H9 (cell line): ENCODE measurements at regions not wholly inside any gene's neighbourhood (a gene's known extent, or its start where the extent isn't known, plus 50 kb on each side); places are given as distances from the start of the nearest gene placed in this dataset.

ENCODE experiments used
- DNase-seq: peaks from one replicate; pipeline ENCODE4 v3.0.0-alpha.2; 2017
- H2AFZ ChIP-seq: one replicate; pipeline ENCODE4 v1.6.1; 2013; ENCODE audit warnings: mild to moderate bottlenecking, low read length, control low read depth, moderate library complexity
- H2AK5ac ChIP-seq: 2 replicates; pipeline ENCODE4 v1.6.1; 2013; ENCODE audit warnings: low read length, control low read depth, mixed read lengths; ENCODE audit not compliant: insufficient read length
- H2BK120ac ChIP-seq: one replicate; pipeline ENCODE4 v1.6.1; 2013; ENCODE audit warnings: low read depth, mild to moderate bottlenecking, low read length, control low read depth, inconsistent platforms; ENCODE audit not compliant: poor library complexity, severe bottlenecking
- H2BK12ac ChIP-seq: 2 replicates; pipeline ENCODE4 v1.6.1; 2013; ENCODE audit warnings: low read length, control low read depth, mixed read lengths, low read depth; ENCODE audit not compliant: insufficient read length
- H2BK15ac ChIP-seq: 2 replicates; pipeline ENCODE4 v1.6.1; 2013; ENCODE audit warnings: low read depth, low read length, control low read depth
- H2BK20ac ChIP-seq: one replicate; pipeline ENCODE4 v1.6.1; 2013; ENCODE audit warnings: low read depth, mild to moderate bottlenecking, low read length, control low read depth, inconsistent platforms; ENCODE audit not compliant: poor library complexity, severe bottlenecking
- H2BK5ac ChIP-seq: 2 replicates; pipeline ENCODE4 v1.6.1; 2013; ENCODE audit warnings: low read length, control low read depth, mixed read lengths; ENCODE audit not compliant: insufficient read length
- H3K14ac ChIP-seq: 2 replicates; pipeline ENCODE4 v1.6.1; 2013; ENCODE audit warnings: low read length, control low read depth; ENCODE audit not compliant: insufficient read depth
- H3K18ac ChIP-seq: 2 replicates; pipeline ENCODE4 v1.6.1; 2013; ENCODE audit warnings: low read depth, mild to moderate bottlenecking, mixed read lengths, low read length, control low read depth; ENCODE audit not compliant: insufficient read length
- H3K23ac ChIP-seq: 2 replicates; pipeline ENCODE4 v1.6.1; 2013; ENCODE audit warnings: low read length, control low read depth, mixed read lengths, low read depth; ENCODE audit not compliant: insufficient read length
- H3K23me2 ChIP-seq: 2 replicates; pipeline ENCODE4 v1.6.1; 2013; ENCODE audit warnings: low read depth, mild to moderate bottlenecking, mixed read lengths, low read length, control low read depth; ENCODE audit not compliant: insufficient read length, poor library complexity, severe bottlenecking
- H3K27ac ChIP-seq: 2 replicates; pipeline ENCODE4 v1.5.1; 2013; ENCODE audit warnings: low read length, control low read depth, mixed read lengths, low read depth; ENCODE audit not compliant: insufficient read length
- H3K27me3 ChIP-seq: 2 replicates; pipeline ENCODE4 v1.6.1; 2013; ENCODE audit warnings: low read length, control low read depth, inconsistent platforms; ENCODE audit not compliant: insufficient read depth
- H3K4ac ChIP-seq: 2 replicates; pipeline ENCODE4 v1.6.1; 2013; ENCODE audit warnings: low read depth, mild to moderate bottlenecking, control low read depth, inconsistent platforms, low read length, moderate library complexity
- H3K4me1 ChIP-seq: 2 replicates; pipeline ENCODE4 v1.6.1; 2013; ENCODE audit warnings: low read length, control low read depth, inconsistent platforms; ENCODE audit not compliant: insufficient read depth
- H3K4me2 ChIP-seq: 2 replicates; pipeline ENCODE4 v1.6.1; 2013; ENCODE audit warnings: low read length, control low read depth, mixed read lengths; ENCODE audit not compliant: insufficient read length, insufficient read depth
- H3K56ac ChIP-seq: 2 replicates; pipeline ENCODE4 v1.6.1; 2013; ENCODE audit warnings: low read depth, mild to moderate bottlenecking, mixed read lengths, low read length, control low read depth; ENCODE audit not compliant: insufficient read length
- H3K79me1 ChIP-seq: 2 replicates; pipeline ENCODE4 v1.6.1; 2013; ENCODE audit warnings: low read depth, mild to moderate bottlenecking, moderate library complexity, low read length, control low read depth, inconsistent platforms; ENCODE audit not compliant: insufficient read depth, poor library complexity, severe bottlenecking
- H3K79me2 ChIP-seq: 2 replicates; pipeline ENCODE4 v1.6.1; 2013; ENCODE audit warnings: low read length, control low read depth, inconsistent platforms; ENCODE audit not compliant: insufficient read depth
- H3K9ac ChIP-seq: 2 replicates; pipeline ENCODE4 v1.6.1; 2013; ENCODE audit warnings: low read length, control low read depth, mixed read lengths; ENCODE audit not compliant: insufficient read length; ENCODE audit errors: extremely low read depth
- H3K9me3 ChIP-seq: one replicate; pipeline ENCODE4 v1.6.1; 2013; ENCODE audit warnings: low read depth, low read length, inconsistent platforms; ENCODE audit not compliant: control insufficient read depth
- H3T11ph ChIP-seq: one replicate; pipeline ENCODE4 v1.6.1; 2013; ENCODE audit warnings: mild to moderate bottlenecking, low read length, control low read depth, inconsistent platforms
- H4K20me1 ChIP-seq: one replicate; pipeline ENCODE4 v1.6.1; 2013; ENCODE audit not compliant: control insufficient read depth, insufficient read length, insufficient read depth
- H4K5ac ChIP-seq: 2 replicates; pipeline ENCODE4 v1.6.1; 2013; ENCODE audit warnings: low read depth, mild to moderate bottlenecking, mixed read lengths, low read length, control low read depth; ENCODE audit not compliant: insufficient read length
- H4K8ac ChIP-seq: replicated peaks from 2 replicates; pipeline ENCODE4 v1.6.1; 2013; ENCODE audit warnings: low read length, control low read depth, mixed read lengths, low read depth; ENCODE audit not compliant: insufficient read length
- H4K91ac ChIP-seq: 2 replicates; pipeline ENCODE4 v1.6.1; 2013; ENCODE audit warnings: low read depth, mild to moderate bottlenecking, moderate library complexity, mixed read lengths, low read length, control low read depth; ENCODE audit not compliant: insufficient read length
- H3K27ac Mint-ChIP-seq, 3 experiments: 2 replicates in 2 of 3; 3 replicates in 1 of 3; pipeline ENCODE4 v1.8.0; 2020 to 2021; ENCODE audit warnings: mixed read lengths in 3 of 3, mild to moderate bottlenecking in 1 of 3, moderate library complexity in 1 of 3
- H3K27me3 Mint-ChIP-seq: 2 replicates; pipeline ENCODE4 v1.8.0; 2021; ENCODE audit warnings: low read depth, mild to moderate bottlenecking, moderate library complexity, mixed read lengths
- H3K36me3 Mint-ChIP-seq, 3 experiments: 2 replicates in 2 of 3; 3 replicates in 1 of 3; pipeline ENCODE4 v1.8.0; 2020 to 2021; ENCODE audit warnings: low read depth in 3 of 3, mixed read lengths in 3 of 3; ENCODE audit not compliant: insufficient read depth in 1 of 3
- H3K4me1 Mint-ChIP-seq, 2 experiments: 2 replicates each; pipeline ENCODE4 v1.8.0; 2020; ENCODE audit warnings: mixed read lengths in 2 of 2
- H3K4me3 Mint-ChIP-seq, 2 experiments: 2 replicates in 1 of 2; 3 replicates in 1 of 2; pipeline ENCODE4 v1.8.0; 2020 to 2021; ENCODE audit warnings: mild to moderate bottlenecking in 2 of 2, mixed read lengths in 2 of 2, moderate library complexity in 1 of 2
- H3K9me3 Mint-ChIP-seq, 2 experiments: 2 replicates in 1 of 2; 3 replicates in 1 of 2; pipeline ENCODE4 v1.8.0; 2020; ENCODE audit warnings: mild to moderate bottlenecking in 2 of 2, mixed read lengths in 2 of 2, moderate library complexity in 1 of 2
- CTCF ChIP-seq: fragments of 200-600 bp; sonication (generic); conservative IDR thresholded peaks from 3 replicates; pipeline ENCODE4 v1.8.0; 2021; ENCODE audit warnings: antibody characterized with exemption, mild to moderate bottlenecking
- WGBS: extraction: QIAGEN DNeasy Blood & Tissue Kit; methylation state at CpG from one replicate; pipeline ENCODE4 v1.1.7; 2013; ENCODE audit warnings: missing lambda C conversion rate, low lambda C conversion rate, mixed read lengths; ENCODE audit not compliant: insufficient read length; ENCODE audit errors: extremely low coverage; 5-methylcytosine and 5-hydroxymethylcytosine counted together

DNA sequence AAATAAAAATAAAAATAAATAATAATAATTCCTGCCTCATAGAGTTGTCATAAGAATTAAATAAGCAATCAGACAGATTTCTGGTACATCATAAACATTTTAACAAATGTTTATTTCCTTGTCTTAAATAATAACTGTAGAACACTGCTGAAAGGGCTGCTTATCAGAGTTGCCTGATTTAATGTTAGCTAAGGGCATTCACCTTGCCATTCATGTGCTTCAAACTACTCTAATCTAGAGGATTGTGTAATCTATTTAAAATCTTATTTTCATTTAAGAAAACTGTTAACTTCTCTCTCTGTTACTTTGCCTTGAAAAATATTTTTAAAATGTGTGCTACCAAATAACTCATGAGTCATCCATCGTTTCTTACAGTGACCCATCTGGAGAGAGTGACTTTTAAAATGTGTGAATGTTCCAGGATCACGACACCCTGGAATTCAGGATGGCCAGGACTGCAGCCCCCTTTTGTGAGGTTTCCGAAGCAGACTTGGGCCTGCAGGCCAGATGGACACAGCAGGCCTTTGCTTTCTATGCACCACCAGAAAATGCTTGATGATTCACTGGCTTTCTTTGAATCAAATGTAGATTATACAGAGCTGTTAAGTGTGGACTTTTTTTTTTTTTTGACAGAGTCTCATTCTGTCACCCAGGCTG, 109.1 kb upstream of the TNS3 start:
- Histone ChIP-seq H3K18ac (no peak overlapping the region), H4K20me1 (no peaks in the 10 kb centered on the region), H3K4ac (no peak overlapping the region), H3K79me2 (no peaks in the 10 kb centered on the region), H3K14ac (no peak overlapping the region), H3K4me1 (no peaks in the 10 kb centered on the region; the same call in 1 of the 2 replicates), H2BK15ac (no peak overlapping the region), H4K5ac (no peak overlapping the region), H3K23me2 (no peaks in the 10 kb centered on the region), H3K4me2 (no peak overlapping the region), H3K27me3 (no peaks in the 10 kb centered on the region), H2AK5ac (no peak overlapping the region), H2BK20ac (no peak overlapping the region), H3K79me1 (no peaks in the 10 kb centered on the region), H2BK5ac (no peak overlapping the region), H2BK12ac (no peak overlapping the region), H3K23ac (no peak overlapping the region), H2BK120ac (no peak overlapping the region), H4K91ac (no peak overlapping the region), H3K9me3 (no peaks in the 10 kb centered on the region), H3T11ph (no peak overlapping the region), H4K8ac (no peak overlapping the region), H2AFZ (no peak overlapping the region), H3K56ac (no peak overlapping the region), H3K27ac (no peak overlapping the region), H3K9ac (no peak overlapping the region)
- TF ChIP-seq CTCF = no peak
- no peaks in the 10 kb centered on the region for H3K9me3 Mint-ChIP-seq
- WGBS = no CpG with 5 or more reads among the region's 3 CpGs
- no peak for DNase-seq
- no peak overlapping the region for H3K4me3 Mint-ChIP-seq
- peaks cover 7 to 8% of the 10 kb centered on the region in 2 experiments for H3K4me1 Mint-ChIP-seq
- H3K36me3 Mint-ChIP-seq = no peaks in the 10 kb centered on the region
- H3K27me3 Mint-ChIP-seq = no peaks in the 10 kb centered on the region; the same call in 1 of the 2 replicates
- H3K27ac Mint-ChIP-seq = no peak overlapping the region
